Heart left ventricle (tissue), 16 donors: ENCODE measurements at regions not wholly inside any gene's neighbourhood (a gene's known extent, or its start where the extent isn't known, plus 50 kb on each side); places are given as distances from the start of the nearest gene placed in this dataset.

Source experiments
- ATAC-seq, 4 donors: fragments of 200-7000 bp; cut with Tn5 transposase; one replicate each; pipeline ENCODE4 v1.9.1; 2020 to 2022; ENCODE audit warnings: moderate library complexity in 4 of 4, mild to moderate bottlenecking in 3 of 4, moderate number of reproducible peaks in 1 of 4
- DNase-seq, 5 donors: peaks; one replicate each; pipeline ENCODE4 v3.0.0-alpha.2; 2020
- H3K27ac ChIP-seq, 12 donors: fragments of 200-600 bp; sonication (generic) in 4 of 12; one replicate each; pipeline versions ENCODE4 v1.5.0 to v1.8.0; 2016 to 2022; ENCODE audit warnings: mild to moderate bottlenecking in 2 of 12
- H3K27me3 ChIP-seq, 9 donors: fragments of 200-600 bp; sonication (generic) in 2 of 9; one replicate each; pipeline versions ENCODE4 v1.5.1 to v1.8.0; 2016 to 2022; ENCODE audit warnings: mild to moderate bottlenecking in 3 of 9
- H3K36me3 ChIP-seq, 9 donors: fragments of 200-600 bp; sonication (generic) in 2 of 9; one replicate each; pipeline versions ENCODE4 v1.5.0 to v1.8.0; 2018 to 2022; ENCODE audit warnings: mild to moderate bottlenecking in 2 of 9
- H3K4me1 ChIP-seq, 12 donors: fragments of 200-600 bp; sonication (generic) in 4 of 12; one replicate each; pipeline versions ENCODE4 v1.5.0 to v1.8.0; 2016 to 2022; ENCODE audit warnings: mild to moderate bottlenecking in 3 of 12
- H3K4me3 ChIP-seq, 12 donors: fragments of 200-600 bp; sonication (generic) in 4 of 12; one replicate each; pipeline versions ENCODE4 v1.5.0 to v1.8.0; 2017 to 2022; ENCODE audit warnings: mild to moderate bottlenecking in 9 of 12, moderate library complexity in 4 of 12
- H3K9me3 ChIP-seq, 12 donors: fragments of 200-600 bp; sonication (generic) in 4 of 12; one replicate each; pipeline versions ENCODE4 v1.5.0 to v1.8.0; 2016 to 2022; ENCODE audit warnings: mild to moderate bottlenecking in 1 of 12
- CTCF ChIP-seq, 12 donors: fragments of 200-600 bp; sonication (generic) in 4 of 12; IDR thresholded peaks; one replicate each; pipeline versions ENCODE4 v1.5.0 to v1.8.0; 2018 to 2022; ENCODE audit warnings: antibody characterized with exemption in 12 of 12, mild to moderate bottlenecking in 5 of 12
- POLR2A ChIP-seq, 2 donors: fragments of 450-650 bp; IDR thresholded peaks; one replicate each; pipeline ENCODE4 v1.6.1; 2017; ENCODE audit warnings: antibody characterized with exemption in 2 of 2, mild to moderate bottlenecking in 2 of 2, moderate library complexity in 2 of 2
- whole genome bisulfite sequencing, 4 donors: extraction: QIAGEN DNeasy Blood & Tissue Kit in 2 of 4; methylation state at CpG; one replicate each; pipeline versions ENCODE4 v1.1.5 to v1.1.7; 2013 to 2018; 5-methylcytosine and 5-hydroxymethylcytosine counted together
- intact Hi-C, 10 donors: fragments of 100-400 bp; cut with DNase I; formaldehyde crosslinking; loops; one replicate each; pipeline versions ENCODE4 v1.11.1 to v1.14.2; 2022
- donor health status: ischemic (EF 13 %, LVEDD 7.1; RV severe dilation, severe dysfunction).
- donor health status: healthy with polysubstance abuse.
- donor health status: DM: no; HTN: yes; CAD: no.
- donor health status: DM: no; HTN: no; CAD: no.
- donor health status: ischemic (EF 25% LVEDD 6.9; RV normal size, moderate dysfunction).
- donor health status: ischemic (EF 25% LVEDD 5.7; RV mildly dilated, moderate dysfunction).
- donor health status: healthy.
- donor health status: DM: yes; HTN: yes; CAD: no.
- donor health status: ischemic (EF 35%, LVEDD 5.7; RV mildly dilated, moderate dysfunction).
- donor health status: nonischemic (EF 11% LVEDD 7.7; RV severe dilation, severe dysfunction).
- donor health status: DM: yes; HTN: yes; CAD: no.
- donor health status: PGD.
- donor health status: ischemic (EF 29% LVEDD 5.4; RV normal size, mild dysfunction).
- donor health status: nonischemic (EF 23%, LVEDD 6.1; RV moderate dilation, normal function).

DNA sequence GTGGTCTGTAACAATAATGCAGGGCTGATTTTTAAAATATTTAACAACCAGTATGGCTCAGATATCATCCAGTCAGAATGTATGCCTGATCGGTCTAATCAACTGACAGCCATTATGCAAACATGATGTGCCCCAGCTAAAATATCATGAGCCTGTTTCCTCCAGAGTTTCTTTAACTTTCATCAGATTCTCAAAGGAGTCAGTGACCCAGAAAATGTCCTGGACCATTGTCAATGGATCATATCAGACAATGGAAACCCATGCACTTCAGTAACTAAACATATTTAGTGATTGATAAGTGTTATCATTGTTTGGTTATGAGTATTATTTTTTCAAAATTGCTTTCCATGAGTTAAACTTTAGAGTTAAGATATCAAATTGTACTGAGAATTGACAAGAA, 173.5 kb downstream of the LMBRD1 start:
- no peak overlapping the region for H3K4me3 ChIP-seq
- 45 to 86% (median 74%) methylated on average over 1 of the region's 1 CpG for WGBS, 4 donors
- H3K9me3 ChIP-seq = no peaks in the 10 kb centered on the region
- intact Hi-C loops = no loop called here
- TF ChIP-seq CTCF (IDR thresholded peaks at IDR 0.05) (no peak), POLR2A (IDR thresholded peaks at IDR 0.05) (no peak)
- DNase-seq (no peak), ATAC-seq (no peak)
- no peaks in the 10 kb centered on the region for H3K27me3 ChIP-seq
- H3K4me1 ChIP-seq = no peaks in the 10 kb centered on the region
- no peak overlapping the region for H3K27ac ChIP-seq
- no peaks in the 10 kb centered on the region for H3K36me3 ChIP-seq

DNA sequence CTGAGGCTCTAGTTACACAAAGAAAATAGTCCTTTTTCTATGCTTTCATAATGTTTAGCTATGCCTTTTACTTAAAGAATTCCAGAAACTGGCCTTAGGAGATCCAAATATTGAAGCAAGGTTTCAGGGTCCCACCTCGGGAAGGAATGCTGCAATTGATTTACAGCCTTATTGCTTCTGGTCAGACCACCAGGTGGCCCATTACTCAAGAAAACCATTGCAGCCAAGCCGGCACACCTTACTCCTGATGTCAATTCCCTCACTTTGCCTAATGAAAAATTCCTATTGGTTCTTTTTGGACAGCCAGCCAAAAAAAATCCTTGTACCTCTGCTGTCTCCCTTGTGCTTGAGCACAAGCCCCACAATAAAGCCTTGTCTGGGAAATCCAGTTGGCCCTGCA, 173.9 kb downstream of the LMBRD1 start:
- no peak for TF ChIP-seq POLR2A (IDR thresholded peaks at IDR 0.05)
- TF ChIP-seq CTCF (IDR thresholded peaks at IDR 0.05) = no peak
- H3K27me3 ChIP-seq = no peaks in the 10 kb centered on the region
- intact Hi-C loops = no loop called here
- no peak for DNase-seq
- no peaks in the 10 kb centered on the region for H3K36me3 ChIP-seq
- H3K27ac ChIP-seq = no peak overlapping the region
- no peak overlapping the region for H3K4me3 ChIP-seq
- no peaks in the 10 kb centered on the region for H3K9me3 ChIP-seq
- WGBS, 4 donors = 45 to 66% (median 60%) methylated on average over 2 of the region's 2 CpGs
- no peak for ATAC-seq
- H3K4me1 ChIP-seq = no peaks in the 10 kb centered on the region

DNA sequence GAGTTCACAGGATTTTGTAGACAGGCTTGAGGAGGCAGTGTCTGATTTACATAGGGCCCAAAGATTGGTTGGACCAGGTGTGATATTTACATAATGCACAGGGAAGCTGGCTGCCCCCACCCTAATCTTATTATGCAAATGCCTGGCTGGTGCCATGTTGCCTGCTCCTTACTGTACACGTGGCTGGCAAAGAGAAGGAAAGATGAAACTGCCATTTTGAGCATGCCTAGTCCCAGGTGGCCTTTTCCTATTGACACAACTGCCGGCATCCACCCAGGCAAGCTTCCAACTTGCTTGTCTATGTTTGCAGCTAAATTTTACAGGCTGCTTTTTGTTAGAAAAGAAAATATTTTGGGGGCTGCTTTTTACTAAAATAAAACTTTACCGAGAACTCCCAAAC, 174.6 kb downstream of the LMBRD1 start:
- whole genome bisulfite sequencing, 4 donors = 45 to 61% (median 54%) methylated on average over 3 of the region's 3 CpGs
- TF ChIP-seq POLR2A (IDR thresholded peaks at IDR 0.05) (no peak), CTCF (IDR thresholded peaks at IDR 0.05) (no peak)
- no peak overlapping the region for H3K4me3 ChIP-seq
- no peak for DNase-seq
- H3K9me3 ChIP-seq = no peaks in the 10 kb centered on the region
- no peaks in the 10 kb centered on the region for H3K27me3 ChIP-seq
- no peak for ATAC-seq
- H3K27ac ChIP-seq = no peak overlapping the region
- no peaks in the 10 kb centered on the region for H3K36me3 ChIP-seq
- no peaks in the 10 kb centered on the region for H3K4me1 ChIP-seq
- intact Hi-C loops = no loop called here

DNA sequence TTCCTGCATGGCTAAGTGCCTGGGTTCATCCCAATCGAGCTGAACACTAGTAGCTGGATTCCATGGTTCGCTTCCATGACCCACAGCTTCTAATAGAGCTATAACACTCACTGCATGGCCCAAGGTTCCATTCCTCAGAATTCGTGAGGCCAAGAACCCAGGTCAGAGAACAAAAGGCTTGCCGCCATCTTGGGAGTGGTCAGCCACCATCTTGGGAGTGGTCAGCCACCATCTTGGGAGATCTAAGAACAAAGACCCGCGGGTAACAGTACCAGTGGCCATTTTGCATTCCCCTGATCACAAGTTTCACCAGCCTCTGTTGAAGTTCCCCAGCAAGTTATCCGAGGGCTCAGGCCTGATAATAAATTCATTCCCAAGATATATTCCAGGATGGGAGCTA, 179.6 kb downstream of the LMBRD1 start:
- intact Hi-C loops = no loop called here

More for the DNA sequence above, 179.6 kb downstream of the LMBRD1 start:
- H3K4me1 ChIP-seq = no peaks in the 10 kb centered on the region
- no peak for DNase-seq
- no peak for ATAC-seq
- H3K9me3 ChIP-seq = no peaks in the 10 kb centered on the region
- no peaks in the 10 kb centered on the region for H3K27me3 ChIP-seq
- H3K27ac ChIP-seq = no peak overlapping the region
- no peak overlapping the region for H3K4me3 ChIP-seq
- WGBS, 4 donors = 72 to 91% (median 81%) methylated on average over 7 of the region's 7 CpGs
- no peaks in the 10 kb centered on the region for H3K36me3 ChIP-seq
- TF ChIP-seq CTCF (IDR thresholded peaks at IDR 0.05) (no peak), POLR2A (IDR thresholded peaks at IDR 0.05) (no peak)
